ENCODE measurements at regions not wholly inside any gene's neighbourhood (a gene's known extent, or its start where the extent isn't known, plus 50 kb on each side); places are given as distances from the start of the nearest gene placed in this dataset.

GRCh38 chr12:4133029-4133428 lies 140.5 kb upstream of the CCND2 start:
- DNase-seq = no peak

- DNase-seq = no peak
These were observed 152.0 kb upstream of the CCND2 start for GRCh38 chr12:4121506-4122020.

GRCh38 chr12:4120316-4120917 lies 153.1 kb upstream of the CCND2 start:
- no peak for DNase-seq

GRCh38 chr12:4119157-4119761 lies 154.3 kb upstream of the CCND2 start:
- peak; percentile 81 for DNase-seq

- DNase-seq = no peak
These were observed 154.9 kb upstream of the CCND2 start for GRCh38 chr12:4118601-4119156.

GRCh38 chr12:4118017-4118510 lies 155.5 kb upstream of the CCND2 start:
- no peak for DNase-seq

GRCh38 chr12:4117386-4118016 lies 156.1 kb upstream of the CCND2 start:
- no peak for DNase-seq

GRCh38 chr12:4116251-4117111 lies 157.1 kb upstream of the CCND2 start:
- DNase-seq = no peak

GRCh38 chr12:4115570-4115969 lies 158.0 kb upstream of the CCND2 start:
- no peak for DNase-seq

GRCh38 chr12:4114986-4115385 lies 158.6 kb upstream of the CCND2 start:
- DNase-seq = peak; percentile 73

- DNase-seq = peak; percentile 24
These were observed 160.7 kb upstream of the CCND2 start for GRCh38 chr12:4112734-4113325.

- DNase-seq = peak; percentile 28
These were observed 161.3 kb upstream of the CCND2 start for GRCh38 chr12:4112290-4112689.

GRCh38 chr12:4111010-4111409 lies 162.6 kb upstream of the CCND2 start:
- no peak for DNase-seq

- DNase-seq = no peak
These were observed 163.7 kb upstream of the CCND2 start for GRCh38 chr12:4109826-4110225.

GRCh38 chr12:4108803-4109345 lies 164.7 kb upstream of the CCND2 start:
- no peak for DNase-seq

GRCh38 chr12:4107911-4108697 lies 165.5 kb upstream of the CCND2 start:
- no peak for DNase-seq

- peak; percentile 86 for DNase-seq
These were observed 166.1 kb upstream of the CCND2 start for GRCh38 chr12:4107436-4107878.

GRCh38 chr12:4106621-4107020 lies 166.9 kb upstream of the CCND2 start:
- DNase-seq = no peak

- no peak for DNase-seq
These were observed 168.8 kb upstream of the CCND2 start for GRCh38 chr12:4104722-4105244.

GRCh38 chr12:4099276-4099675 lies 174.3 kb upstream of the CCND2 start:
- DNase-seq = no peak
